NCI-H2171 (cell line): ENCODE measurements at regions not wholly inside any gene's neighbourhood (a gene's known extent, or its start where the extent isn't known, plus 50 kb on each side); places are given as distances from the start of the nearest gene placed in this dataset.
"Not testable (repeated sequence)": the region's sequence is repeated elsewhere in the genome, so short reads cannot be mapped to it uniquely, and the experiment has no call there.

Experiments used
- DNase-seq: peaks from one replicate; lab custom pipeline; 2025; lab: John Stamatoyannopoulos, UW

GRCh38 chr12:9367828-9368227 is 159.6 kb upstream of the PZP start:
- DNase-seq = no peak

- no peak for DNase-seq
These were observed 159.0 kb upstream of the PZP start for GRCh38 chr12:9367201-9367600.

GRCh38 chr12:9365296-9365695 is 157.1 kb upstream of the PZP start:
- no peak for DNase-seq

- DNase-seq = no peak
These were observed 156.3 kb upstream of the PZP start for GRCh38 chr12:9364224-9365176.

GRCh38 chr12:9363145-9363544 is 154.9 kb upstream of the PZP start:
- DNase-seq = no peak

- no peak for DNase-seq
These were observed 153.7 kb upstream of the PZP start for GRCh38 chr12:9361879-9362326.

- DNase-seq = not testable (repeated sequence)
These were observed 146.0 kb upstream of the PZP start for GRCh38 chr12:9354009-9354754.

GRCh38 chr12:9351136-9351535 is 142.9 kb upstream of the PZP start:
- DNase-seq = no peak

- DNase-seq = no peak
These were observed 142.0 kb upstream of the PZP start for GRCh38 chr12:9349888-9350885.

GRCh38 chr12:9348906-9349518 is 140.8 kb upstream of the PZP start:
- no peak for DNase-seq

- no peak for DNase-seq
These were observed 139.3 kb upstream of the PZP start for GRCh38 chr12:9347328-9348127.

GRCh38 chr12:9346866-9347327 is 138.7 kb upstream of the PZP start:
- no peak for DNase-seq

GRCh38 chr12:9345171-9345570 is 137.0 kb upstream of the PZP start:
- DNase-seq = no peak

- DNase-seq = no peak
These were observed 136.3 kb upstream of the PZP start for GRCh38 chr12:9344541-9344940.

- DNase-seq = no peak
These were observed 135.5 kb upstream of the PZP start for GRCh38 chr12:9343731-9344130.

- no peak for DNase-seq
These were observed 134.6 kb upstream of the PZP start for GRCh38 chr12:9342614-9343353.

GRCh38 chr12:9341260-9341585 is 133.0 kb upstream of the PZP start:
- DNase-seq = no peak

- no peak for DNase-seq
These were observed 132.4 kb upstream of the PZP start for GRCh38 chr12:9340422-9341259.

- no peak for DNase-seq
These were observed 129.5 kb upstream of the PZP start for GRCh38 chr12:9337656-9338055.
